ENCODE measurements at regions not wholly inside any gene's neighbourhood (a gene's known extent, or its start where the extent isn't known, plus 50 kb on each side); places are given as distances from the start of the nearest gene placed in this dataset.

GRCh38 chr17:72264682-72265405 is 144.0 kb downstream of the SOX9 start (continued):
- TF ChIP-seq ZNF331 (CRISPR knock-in tag; IDR thresholded peaks at IDR 0.05; ENCODE audit: low read depth) (no peak), CTCF (conservative IDR thresholded peaks at IDR 0.05; ENCODE audit: low read depth in 2 of 2) (no peak)

DNA sequence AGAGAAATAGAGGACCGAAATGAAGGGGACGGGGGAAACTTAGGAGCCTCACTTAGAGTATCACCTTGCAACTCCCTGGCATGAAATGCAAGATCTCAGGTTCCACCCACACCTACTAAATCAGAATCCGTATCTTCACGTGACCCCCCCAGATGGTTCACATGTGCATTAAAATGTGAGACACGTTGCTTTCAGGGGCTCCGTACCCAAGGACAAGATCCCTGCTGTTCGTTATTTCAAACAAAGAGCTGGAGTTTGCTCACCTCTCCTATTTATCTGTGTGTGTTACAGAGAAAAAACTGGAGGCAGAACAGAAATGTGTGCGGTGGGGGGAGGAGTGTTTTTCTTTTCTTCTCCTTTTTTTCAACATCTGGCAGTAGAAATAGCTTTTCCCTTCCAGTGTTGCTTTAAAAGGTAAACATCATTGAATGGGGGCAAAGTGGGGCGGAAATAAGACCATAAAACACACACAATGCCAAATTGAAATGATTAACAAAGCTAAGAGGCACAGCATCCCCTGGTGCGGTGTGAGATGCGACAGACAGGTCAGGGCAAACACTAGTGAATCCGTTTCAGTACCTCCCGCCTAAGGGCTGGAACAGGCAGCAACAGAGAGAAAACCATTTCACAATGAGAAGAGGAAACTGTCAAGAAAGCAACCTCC is 145.4 kb downstream of the SOX9 start:
- Mint-ChIP-seq H3K9me3 (no peaks in the 10 kb centered on the region; the same call in 2 of the 3 replicates), H3K27me3 (ENCODE audit: insufficient read depth, low read depth, poor library complexity) (peaks cover 2% of the 10 kb centered on the region), H3K27ac (no peak overlapping the region), H3K4me1 (peaks cover 28% of the 10 kb centered on the region), H3K36me3 (ENCODE audit: low read depth) (no peaks in the 10 kb centered on the region), H3K4me3 (no peak overlapping the region)
- Histone ChIP-seq H3F3A (replicated peaks; ENCODE audit: low read depth) (no peaks in the 10 kb centered on the region), H3K4me1 (ENCODE audit: insufficient read depth) (peaks cover 22% of the 10 kb centered on the region), H3K27ac (ENCODE audit: low read depth) (no peak overlapping the region), H3K9me2 (ENCODE audit: insufficient read depth) (no peaks in the 10 kb centered on the region; the same call in 1 of the 2 replicates), H3K27me3 (ENCODE audit: insufficient read depth) (no peaks in the 10 kb centered on the region), H3K79me2 (replicated peaks; ENCODE audit: insufficient read depth) (no peaks in the 10 kb centered on the region), H3K4me2 (0 out of 2 replicates have a peak overlapping the region, but pooled peaks have one; percentile 40), H3K4me3 (no peak overlapping the region), H4K20me1 (replicated peaks; ENCODE audit: insufficient read depth) (no peaks in the 10 kb centered on the region), H3K36me3 (ENCODE audit: insufficient read depth) (no peaks in the 10 kb centered on the region), H2AFZ (peak overlapping the region; percentile 52)
- no peak for ATAC-seq
- TF ChIP-seq ZNF331 (CRISPR knock-in tag; IDR thresholded peaks at IDR 0.05; ENCODE audit: low read depth), result no peak
- no peak for TF ChIP-seq NANOG (IDR thresholded peaks at IDR 0.05; ENCODE audit: borderline replicate concordance)
- no peak for TF ChIP-seq EZH2 (IDR thresholded peaks at IDR 0.05; ENCODE audit: low read depth, unreplicated experiment)
- TF ChIP-seq STAT1 (IDR thresholded peaks at IDR 0.05; ENCODE audit: unreplicated experiment), result no peak
- no peak for DNase-seq (ENCODE audit: low spot score)

GRCh38 chr17:72267601-72268000 is 146.8 kb downstream of the SOX9 start:
- Histone ChIP-seq H2AFZ (no peak overlapping the region), H3K9me2 (ENCODE audit: insufficient read depth) (no peaks in the 10 kb centered on the region; the same call in 1 of the 2 replicates), H3K36me3 (ENCODE audit: insufficient read depth) (no peaks in the 10 kb centered on the region), H3K4me2 (no peak overlapping the region), H3K4me3 (no peak overlapping the region), H3F3A (replicated peaks; ENCODE audit: low read depth) (no peaks in the 10 kb centered on the region), H3K79me2 (replicated peaks; ENCODE audit: insufficient read depth) (no peaks in the 10 kb centered on the region), H4K20me1 (replicated peaks; ENCODE audit: insufficient read depth) (no peaks in the 10 kb centered on the region), H3K4me1 (ENCODE audit: insufficient read depth) (peaks cover 22% of the 10 kb centered on the region), H3K27me3 (ENCODE audit: insufficient read depth) (no peaks in the 10 kb centered on the region), H3K27ac (ENCODE audit: low read depth) (no peak overlapping the region)
- Mint-ChIP-seq H3K27ac (no peak overlapping the region), H3K36me3 (ENCODE audit: low read depth) (no peaks in the 10 kb centered on the region), H3K4me3 (no peak overlapping the region), H3K4me1 (peaks cover 28% of the 10 kb centered on the region), H3K9me3 (no peaks in the 10 kb centered on the region), H3K27me3 (ENCODE audit: insufficient read depth, low read depth, poor library complexity) (peaks cover 2% of the 10 kb centered on the region)
- ATAC-seq (no peak), DNase-seq (ENCODE audit: low spot score) (no peak)
- TF ChIP-seq CTCF (conservative IDR thresholded peaks at IDR 0.05; ENCODE audit: low read depth in 2 of 2) (no peak), ZNF331 (CRISPR knock-in tag; IDR thresholded peaks at IDR 0.05; ENCODE audit: low read depth) (no peak), STAT1 (IDR thresholded peaks at IDR 0.05; ENCODE audit: unreplicated experiment) (no peak), EZH2phosphoT487 (IDR thresholded peaks at IDR 0.05; ENCODE audit: unreplicated experiment) (no peak), JUNB (IDR thresholded peaks at IDR 0.05; ENCODE audit: unreplicated experiment) (no peak), CREB1 (CRISPR knock-in tag; IDR thresholded peaks at IDR 0.05; ENCODE audit: low read depth) (no peak), POLR2AphosphoS5 (IDR thresholded peaks at IDR 0.05; ENCODE audit: low read depth) (no peak), ZNF114 (CRISPR knock-in tag; IDR thresholded peaks at IDR 0.05) (no peak)
- TF ChIP-seq, protein P1, sequence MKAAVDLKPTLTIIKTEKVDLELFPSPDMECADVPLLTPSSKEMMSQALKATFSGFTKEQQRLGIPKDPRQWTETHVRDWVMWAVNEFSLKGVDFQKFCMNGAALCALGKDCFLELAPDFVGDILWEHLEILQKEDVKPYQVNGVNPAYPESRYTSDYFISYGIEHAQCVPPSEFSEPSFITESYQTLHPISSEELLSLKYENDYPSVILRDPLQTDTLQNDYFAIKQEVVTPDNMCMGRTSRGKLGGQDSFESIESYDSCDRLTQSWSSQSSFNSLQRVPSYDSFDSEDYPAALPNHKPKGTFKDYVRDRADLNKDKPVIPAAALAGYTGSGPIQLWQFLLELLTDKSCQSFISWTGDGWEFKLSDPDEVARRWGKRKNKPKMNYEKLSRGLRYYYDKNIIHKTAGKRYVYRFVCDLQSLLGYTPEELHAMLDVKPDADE (IDR thresholded peaks at IDR 0.05), result no peak
- TF ChIP-seq, protein P2, sequence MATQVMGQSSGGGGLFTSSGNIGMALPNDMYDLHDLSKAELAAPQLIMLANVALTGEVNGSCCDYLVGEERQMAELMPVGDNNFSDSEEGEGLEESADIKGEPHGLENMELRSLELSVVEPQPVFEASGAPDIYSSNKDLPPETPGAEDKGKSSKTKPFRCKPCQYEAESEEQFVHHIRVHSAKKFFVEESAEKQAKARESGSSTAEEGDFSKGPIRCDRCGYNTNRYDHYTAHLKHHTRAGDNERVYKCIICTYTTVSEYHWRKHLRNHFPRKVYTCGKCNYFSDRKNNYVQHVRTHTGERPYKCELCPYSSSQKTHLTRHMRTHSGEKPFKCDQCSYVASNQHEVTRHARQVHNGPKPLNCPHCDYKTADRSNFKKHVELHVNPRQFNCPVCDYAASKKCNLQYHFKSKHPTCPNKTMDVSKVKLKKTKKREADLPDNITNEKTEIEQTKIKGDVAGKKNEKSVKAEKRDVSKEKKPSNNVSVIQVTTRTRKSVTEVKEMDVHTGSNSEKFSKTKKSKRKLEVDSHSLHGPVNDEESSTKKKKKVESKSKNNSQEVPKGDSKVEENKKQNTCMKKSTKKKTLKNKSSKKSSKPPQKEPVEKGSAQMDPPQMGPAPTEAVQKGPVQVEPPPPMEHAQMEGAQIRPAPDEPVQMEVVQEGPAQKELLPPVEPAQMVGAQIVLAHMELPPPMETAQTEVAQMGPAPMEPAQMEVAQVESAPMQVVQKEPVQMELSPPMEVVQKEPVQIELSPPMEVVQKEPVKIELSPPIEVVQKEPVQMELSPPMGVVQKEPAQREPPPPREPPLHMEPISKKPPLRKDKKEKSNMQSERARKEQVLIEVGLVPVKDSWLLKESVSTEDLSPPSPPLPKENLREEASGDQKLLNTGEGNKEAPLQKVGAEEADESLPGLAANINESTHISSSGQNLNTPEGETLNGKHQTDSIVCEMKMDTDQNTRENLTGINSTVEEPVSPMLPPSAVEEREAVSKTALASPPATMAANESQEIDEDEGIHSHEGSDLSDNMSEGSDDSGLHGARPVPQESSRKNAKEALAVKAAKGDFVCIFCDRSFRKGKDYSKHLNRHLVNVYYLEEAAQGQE (IDR thresholded peaks at IDR 0.05; ENCODE audit: unreplicated experiment), result no peak

Measured in GM23338 (cell line).